ENCODE measurements at regions not wholly inside any gene's neighbourhood (a gene's known extent, or its start where the extent isn't known, plus 50 kb on each side); places are given as distances from the start of the nearest gene placed in this dataset.

- TF ChIP-seq CTCF (IDR thresholded peaks at IDR 0.05; ENCODE audit: unreplicated experiment): no peak
- no peak for DNase-seq (ENCODE audit: low spot score, unreplicated experiment)
- no peak overlapping the region for H3K4me3 Mint-ChIP-seq (ENCODE audit: low read depth)
Observed at GRCh38 chr21:32884062-32884461, 112.5 kb upstream of the PAXBP1 start.

GRCh38 chr21:32886339-32886738, 114.8 kb upstream of the PAXBP1 start:
- H3K27me3 Mint-ChIP-seq: peaks cover 13% of the 10 kb centered on the region
- no peak overlapping the region for H3K4me3 Mint-ChIP-seq (ENCODE audit: low read depth)
- H3K4me1 Mint-ChIP-seq (ENCODE audit: low read depth): peaks cover 1% of the 10 kb centered on the region
- no peak overlapping the region for H3K27ac Mint-ChIP-seq
- no peak for TF ChIP-seq CTCF (IDR thresholded peaks at IDR 0.05; ENCODE audit: unreplicated experiment)
- no peaks in the 10 kb centered on the region for H3K9me3 Mint-ChIP-seq (ENCODE audit: low read depth)
- no peak for DNase-seq (ENCODE audit: low spot score, unreplicated experiment)
- H3K36me3 Mint-ChIP-seq (ENCODE audit: insufficient read depth): no peaks in the 10 kb centered on the region

More at GRCh38 chr21:32884062-32884461, 112.5 kb upstream of the PAXBP1 start:
- Mint-ChIP-seq H3K4me1 (ENCODE audit: low read depth) (no peaks in the 10 kb centered on the region), H3K9me3 (ENCODE audit: low read depth) (no peaks in the 10 kb centered on the region), H3K27ac (no peak overlapping the region), H3K36me3 (ENCODE audit: insufficient read depth) (no peaks in the 10 kb centered on the region), H3K27me3 (peaks cover 17% of the 10 kb centered on the region)

GRCh38 chr21:32887026-32887425, 115.5 kb upstream of the PAXBP1 start:
- Mint-ChIP-seq H3K36me3 (ENCODE audit: insufficient read depth) (no peaks in the 10 kb centered on the region), H3K4me1 (ENCODE audit: low read depth) (peaks cover 1% of the 10 kb centered on the region), H3K4me3 (ENCODE audit: low read depth) (no peak overlapping the region)

GRCh38 chr21:32888971-32889370, 117.4 kb upstream of the PAXBP1 start:
- Mint-ChIP-seq H3K36me3 (ENCODE audit: insufficient read depth) (no peaks in the 10 kb centered on the region), H3K4me1 (ENCODE audit: low read depth) (peaks cover 1% of the 10 kb centered on the region), H3K27ac (no peak overlapping the region), H3K9me3 (ENCODE audit: low read depth) (no peaks in the 10 kb centered on the region), H3K27me3 (peaks cover 22% of the 10 kb centered on the region), H3K4me3 (ENCODE audit: low read depth) (no peak overlapping the region)
- no peak for TF ChIP-seq CTCF (IDR thresholded peaks at IDR 0.05; ENCODE audit: unreplicated experiment)
- DNase-seq (ENCODE audit: low spot score, unreplicated experiment): no peak

More at GRCh38 chr21:32887026-32887425, 115.5 kb upstream of the PAXBP1 start:
- Mint-ChIP-seq H3K27ac (no peak overlapping the region), H3K27me3 (peaks cover 13% of the 10 kb centered on the region), H3K9me3 (ENCODE audit: low read depth) (no peaks in the 10 kb centered on the region)
- no peak for TF ChIP-seq CTCF (IDR thresholded peaks at IDR 0.05; ENCODE audit: unreplicated experiment)
- DNase-seq (ENCODE audit: low spot score, unreplicated experiment): no peak

DNA sequence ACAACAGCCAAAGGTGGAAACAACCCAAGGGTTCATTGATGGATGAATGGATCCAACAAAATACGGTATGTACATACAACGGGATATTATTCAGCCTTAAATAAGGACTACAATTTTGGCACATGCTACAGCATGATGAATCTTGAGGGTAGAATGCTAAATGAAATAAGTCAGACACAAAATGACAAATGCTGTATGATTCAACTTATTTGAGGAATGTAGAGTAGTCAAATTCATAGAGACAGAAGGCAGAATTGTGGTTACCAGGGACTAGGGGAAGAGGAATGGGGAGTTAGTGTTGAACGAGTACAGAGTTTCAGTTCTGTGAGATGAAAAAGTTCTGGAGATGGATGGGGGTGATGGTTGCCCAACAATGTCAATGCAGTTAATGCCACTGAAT, 118.0 kb upstream of the PAXBP1 start:
- DNase-seq (ENCODE audit: low spot score, unreplicated experiment): no peak
- Mint-ChIP-seq H3K27ac (no peak overlapping the region), H3K9me3 (ENCODE audit: low read depth) (no peaks in the 10 kb centered on the region)

More for the DNA sequence above, 118.0 kb upstream of the PAXBP1 start:
- Mint-ChIP-seq H3K4me3 (ENCODE audit: low read depth) (no peak overlapping the region), H3K4me1 (ENCODE audit: low read depth) (peaks cover 1% of the 10 kb centered on the region), H3K27me3 (peaks cover 24% of the 10 kb centered on the region), H3K36me3 (ENCODE audit: insufficient read depth) (no peaks in the 10 kb centered on the region)
- TF ChIP-seq CTCF (IDR thresholded peaks at IDR 0.05; ENCODE audit: unreplicated experiment): no peak

Data from progenitor cell of endocrine pancreas (in vitro differentiated cells).